Vagina (tissue), 2 donors: ENCODE measurements at regions not wholly inside any gene's neighbourhood (a gene's known extent, or its start where the extent isn't known, plus 50 kb on each side); places are given as distances from the start of the nearest gene placed in this dataset.

ENCODE experiments used
- CTCF ChIP-seq, 3 experiments: fragments of 450-650 bp in 2 of 3; fragments of 200-600 bp in 1 of 3; sonication (generic) in 1 of 3; IDR thresholded peaks; one replicate each; pipeline ENCODE4 v1.5.1; 2017 to 2019; ENCODE audit warnings: antibody characterized with exemption in 3 of 3, mild to moderate bottlenecking in 2 of 3, moderate library complexity in 2 of 3
- POLR2A ChIP-seq, 2 donors: fragments of 450-650 bp; IDR thresholded peaks; one replicate each; pipeline ENCODE4 v1.6.1; 2017; ENCODE audit warnings: antibody characterized with exemption in 2 of 2, mild to moderate bottlenecking in 2 of 2, moderate library complexity in 2 of 2

GRCh38 chr2:195181059-195181705, 475.8 kb upstream of the SLC39A10 start:
- no peak for TF ChIP-seq CTCF (IDR thresholded peaks at IDR 0.05)
- TF ChIP-seq POLR2A (IDR thresholded peaks at IDR 0.05), result no peak
